Right cardiac atrium (tissue), 5 donors: ENCODE measurements at regions not wholly inside any gene's neighbourhood (a gene's known extent, or its start where the extent isn't known, plus 50 kb on each side); places are given as distances from the start of the nearest gene placed in this dataset.
"Not testable (repeated sequence)": the region's sequence is repeated elsewhere in the genome, so short reads cannot be mapped to it uniquely, and the experiment has no call there.

ENCODE experiments used
- ATAC-seq, 2 donors: fragments of 200-7000 bp; cut with Tn5 transposase; one replicate each; pipeline versions ENCODE4 v1.8.0 to v1.9.1; 2020; ENCODE audit warnings: moderate library complexity in 2 of 2, mild to moderate bottlenecking in 1 of 2
- DNase-seq, 3 donors: peaks; one replicate each; pipeline ENCODE4 v3.0.0-alpha.2; 2020
- H3K27ac ChIP-seq: one replicate; pipeline ENCODE4 v1.5.1; 2013; ENCODE audit warnings: mild to moderate bottlenecking, low read length, control low read depth, moderate library complexity
- H3K27me3 ChIP-seq: one replicate; pipeline ENCODE4 v1.6.1; 2013; ENCODE audit not compliant: control insufficient read depth, insufficient read depth
- H3K4me1 ChIP-seq: one replicate; pipeline ENCODE4 v1.6.1; 2013; ENCODE audit warnings: low read length; ENCODE audit not compliant: control insufficient read depth, insufficient read depth
- H3K4me3 ChIP-seq: one replicate; pipeline ENCODE4 v1.5.1; 2013; ENCODE audit warnings: low read length, control low read depth
- H3K9me3 ChIP-seq: one replicate; pipeline ENCODE4 v1.6.1; 2013; ENCODE audit warnings: low read length; ENCODE audit not compliant: control insufficient read depth
- WGBS: extraction: QIAGEN DNeasy Blood & Tissue Kit; methylation state at CpG from one replicate; pipeline ENCODE4 v1.1.7; 2013; 5-methylcytosine and 5-hydroxymethylcytosine counted together
- intact Hi-C, 4 donors: fragments of 100-400 bp; cut with DNase I; formaldehyde crosslinking; loops; one replicate each; pipeline versions ENCODE4 v1.11.0 to v1.14.0; 2022 to 2023
- donor health status: healthy with polysubstance abuse.
- donor health status: DM: no; HTN: yes; CAD: no.
- donor health status: DM: no; HTN: no; CAD: no.
- donor health status: DM: no; HTN: yes; CAD: no; lungs with severe emphysema.
- donor health status: DM: yes; HTN: yes; CAD: no.

GRCh38 chr3:40754994-40755393 is 230.2 kb downstream of the ZNF621 start:
- intact Hi-C loops: no loop called here
- Histone ChIP-seq H3K9me3 (no peaks in the 10 kb centered on the region), H3K4me1 (no peaks in the 10 kb centered on the region), H3K27me3 (no peaks in the 10 kb centered on the region), H3K27ac (no peak overlapping the region), H3K4me3 (no peak overlapping the region)
- ATAC-seq: no peak
- 74% methylated on average over 2 of the region's 2 CpGs for WGBS
- DNase-seq: no peak

- intact Hi-C loops: no loop called here
- no peaks in the 10 kb centered on the region for H3K4me1 ChIP-seq
- H3K27me3 ChIP-seq: no peaks in the 10 kb centered on the region
- 93% methylated on average over 1 of the region's 1 CpG for WGBS
- ATAC-seq (no peak), DNase-seq (no peak)
- no peak overlapping the region for H3K4me3 ChIP-seq
- H3K27ac ChIP-seq: no peak overlapping the region
- H3K9me3 ChIP-seq: no peaks in the 10 kb centered on the region
These were observed 231.7 kb downstream of the ZNF621 start for GRCh38 chr3:40756500-40756899.

DNA sequence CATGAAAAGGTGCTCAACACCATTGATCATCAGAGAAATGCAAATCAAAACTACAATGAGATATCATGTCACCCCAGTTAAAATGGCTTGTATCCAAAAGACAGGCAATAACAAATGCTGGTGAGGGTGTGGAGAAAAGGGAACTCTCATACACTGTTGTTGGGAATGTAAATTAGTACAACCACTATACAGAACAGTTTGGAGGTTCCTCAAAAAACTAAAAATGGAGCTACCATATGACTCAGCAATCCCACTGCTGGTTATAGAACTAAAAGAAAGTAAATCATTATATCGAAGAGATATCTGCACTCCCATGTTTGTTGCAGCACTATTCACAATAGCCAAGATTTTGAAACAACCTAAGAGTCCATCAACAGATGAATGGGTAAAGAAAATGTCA is 238.0 kb downstream of the ZNF621 start:
- H3K27me3 ChIP-seq, intact Hi-C loops, H3K9me3 ChIP-seq, H3K27ac ChIP-seq, ATAC-seq, DNase-seq, H3K4me1 ChIP-seq, H3K4me3 ChIP-seq: not testable (repeated sequence)
- 73% methylated on average over 1 of the region's 1 CpG for WGBS

DNA sequence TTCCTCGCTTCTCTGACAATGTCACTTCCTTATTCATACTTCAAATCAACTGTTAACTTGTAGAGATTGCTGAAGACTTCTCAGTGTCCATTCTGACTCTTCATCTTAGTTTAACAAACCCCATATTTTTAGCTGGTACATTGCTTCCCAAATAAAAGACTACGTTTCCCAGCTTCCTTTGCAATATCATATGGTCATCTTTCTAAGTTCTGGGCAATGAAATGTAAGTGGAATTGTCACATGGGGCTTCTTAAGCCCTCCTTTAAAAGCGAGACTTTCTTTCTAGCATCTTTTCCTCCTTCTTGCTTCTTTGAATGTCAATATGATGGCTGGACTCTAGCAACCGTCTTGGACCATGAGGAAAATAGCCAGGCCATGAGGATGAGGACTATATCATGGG is 239.0 kb downstream of the ZNF621 start:
- WGBS: 90% methylated on average over 4 of the region's 4 CpGs
- H3K27ac ChIP-seq: no peak overlapping the region
- DNase-seq (no peak), ATAC-seq (no peak)
- no peaks in the 10 kb centered on the region for H3K27me3 ChIP-seq
- H3K4me1 ChIP-seq: peaks cover 3% of the 10 kb centered on the region
- intact Hi-C loops: no loop called here
- no peak overlapping the region for H3K4me3 ChIP-seq
- H3K9me3 ChIP-seq: no peaks in the 10 kb centered on the region

GRCh38 chr3:40764747-40765146 is 240.0 kb downstream of the ZNF621 start:
- Histone ChIP-seq H3K9me3 (no peaks in the 10 kb centered on the region), H3K27me3 (no peaks in the 10 kb centered on the region), H3K4me1 (peaks cover 3% of the 10 kb centered on the region), H3K4me3 (no peak overlapping the region), H3K27ac (no peak overlapping the region)
- ATAC-seq (no peak), DNase-seq (no peak)
- WGBS: 64% methylated on average over 2 of the region's 2 CpGs
- intact Hi-C loops: no loop called here

- H3K27me3 ChIP-seq: no peaks in the 10 kb centered on the region
- ATAC-seq: peak; percentile 87 to 91
- H3K4me1 ChIP-seq: peaks cover 3% of the 10 kb centered on the region
- intact Hi-C loops: no loop called here
- no peak overlapping the region for H3K4me3 ChIP-seq
- DNase-seq: peak in 1 of 3 donors; percentile 47
- 53% methylated on average over 3 of the region's 3 CpGs for WGBS
- H3K27ac ChIP-seq: no peak overlapping the region
- H3K9me3 ChIP-seq: no peaks in the 10 kb centered on the region
These were observed 241.1 kb downstream of the ZNF621 start for GRCh38 chr3:40765884-40766283.

DNA sequence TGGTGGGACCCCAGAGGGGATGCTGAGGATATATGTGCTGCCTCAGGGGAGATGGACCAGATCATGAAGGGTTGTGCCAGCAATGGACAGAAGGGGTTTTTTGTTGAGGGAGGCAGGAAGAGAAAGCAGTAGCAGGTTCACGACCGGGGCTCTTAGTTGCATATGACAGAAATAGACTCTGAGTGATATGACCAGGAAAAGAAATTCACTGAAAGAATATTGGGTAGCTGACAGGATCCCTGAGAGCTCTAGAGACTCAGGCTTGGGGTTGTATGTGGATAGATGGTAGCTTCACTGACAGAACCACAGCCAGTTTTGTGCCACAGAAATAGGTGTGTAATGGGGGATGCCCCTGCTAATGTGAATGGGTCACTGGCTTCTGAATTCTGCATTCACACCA is 241.6 kb downstream of the ZNF621 start:
- 56% methylated on average over 2 of the region's 2 CpGs for WGBS
- ATAC-seq (no peak), DNase-seq (no peak)
- intact Hi-C loops: no loop called here
- Histone ChIP-seq H3K9me3 (no peaks in the 10 kb centered on the region), H3K4me1 (peaks cover 3% of the 10 kb centered on the region), H3K4me3 (no peak overlapping the region), H3K27ac (no peak overlapping the region), H3K27me3 (no peaks in the 10 kb centered on the region)

GRCh38 chr3:40768046-40768445 is 243.3 kb downstream of the ZNF621 start:
- intact Hi-C loops: no loop called here

GRCh38 chr3:40768536-40768935 is 243.8 kb downstream of the ZNF621 start:
- no peak for DNase-seq
- H3K27me3 ChIP-seq: no peaks in the 10 kb centered on the region
- no peak overlapping the region for H3K4me3 ChIP-seq
- peaks cover 3% of the 10 kb centered on the region for H3K4me1 ChIP-seq
- ATAC-seq: peak in 1 of 2 donors; percentile 18
- intact Hi-C loops: no loop called here
- WGBS: 100% methylated on average over 1 of the region's 1 CpG
- no peak overlapping the region for H3K27ac ChIP-seq
- no peaks in the 10 kb centered on the region for H3K9me3 ChIP-seq

More at GRCh38 chr3:40768046-40768445, 243.3 kb downstream of the ZNF621 start:
- 83% methylated on average over 4 of the region's 4 CpGs for WGBS
- DNase-seq: no peak
- H3K4me3 ChIP-seq: no peak overlapping the region
- peaks cover 3% of the 10 kb centered on the region for H3K4me1 ChIP-seq
- no peak for ATAC-seq
- no peaks in the 10 kb centered on the region for H3K27me3 ChIP-seq
- H3K9me3 ChIP-seq: no peaks in the 10 kb centered on the region
- H3K27ac ChIP-seq: no peak overlapping the region

- intact Hi-C loops: no loop called here
- DNase-seq (no peak), ATAC-seq (peak in 1 of 2 donors; percentile 16)
- no peaks in the 10 kb centered on the region for H3K9me3 ChIP-seq
- no peaks in the 10 kb centered on the region for H3K27me3 ChIP-seq
- H3K4me3 ChIP-seq: no peak overlapping the region
- H3K4me1 ChIP-seq: peaks cover 3% of the 10 kb centered on the region
- no peak overlapping the region for H3K27ac ChIP-seq
- whole genome bisulfite sequencing: 63% methylated on average over 4 of the region's 4 CpGs
These were observed 245.3 kb downstream of the ZNF621 start for GRCh38 chr3:40770061-40770460.

DNA sequence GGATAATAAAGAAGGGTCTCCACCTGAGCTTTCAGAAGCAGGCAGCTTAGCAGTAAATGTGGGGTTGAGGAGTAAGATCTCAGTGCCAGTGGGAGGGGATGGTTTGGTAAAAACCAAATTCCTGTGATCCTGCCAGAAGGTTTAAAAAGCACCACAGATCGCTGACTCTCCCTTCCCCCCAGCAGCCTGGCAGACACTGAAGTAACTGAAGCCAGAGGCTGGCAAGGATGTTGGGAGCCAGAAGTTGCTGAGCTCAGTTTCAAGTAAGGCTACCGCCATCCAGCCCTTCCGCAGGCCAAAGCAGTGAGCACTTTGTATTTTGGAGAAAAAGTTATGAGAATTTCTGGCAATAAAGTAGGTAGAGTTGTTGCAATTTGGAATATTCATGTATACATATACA is 246.4 kb downstream of the ZNF621 start:
- DNase-seq: peak in 1 of 3 donors; percentile 23
- intact Hi-C loops: no loop called here
- Histone ChIP-seq H3K4me1 (peaks cover 2% of the 10 kb centered on the region), H3K4me3 (no peak overlapping the region), H3K9me3 (no peaks in the 10 kb centered on the region), H3K27ac (no peak overlapping the region), H3K27me3 (no peaks in the 10 kb centered on the region)
- ATAC-seq: no peak
- 79% methylated on average over 3 of the region's 3 CpGs for WGBS

DNA sequence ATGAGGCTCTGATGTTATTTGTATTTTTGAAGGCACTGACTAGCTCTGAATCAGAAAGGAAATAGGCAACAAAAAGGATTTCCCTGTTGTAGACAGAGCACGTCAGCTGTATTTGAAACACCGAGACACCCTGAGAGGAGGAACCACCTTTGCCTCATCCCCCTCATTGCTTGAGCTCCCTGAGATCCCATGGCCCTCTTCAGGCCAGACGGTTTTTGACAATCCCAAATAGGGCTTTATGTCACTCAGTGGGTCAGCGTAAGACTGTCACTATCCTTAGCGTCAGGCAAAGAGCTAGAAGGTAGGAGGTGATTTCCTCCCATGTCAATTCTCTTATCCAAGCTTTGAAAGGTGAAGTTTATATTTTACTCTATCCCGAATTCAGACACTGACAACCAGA is 254.3 kb downstream of the ZNF621 start:
- Histone ChIP-seq H3K9me3 (no peaks in the 10 kb centered on the region), H3K4me1 (peaks cover 11% of the 10 kb centered on the region), H3K27ac (no peak overlapping the region), H3K4me3 (no peak overlapping the region), H3K27me3 (no peaks in the 10 kb centered on the region)
- ATAC-seq (no peak), DNase-seq (no peak)
- intact Hi-C loops: no loop called here
- 79% methylated on average over 6 of the region's 6 CpGs for WGBS
